ENCODE measurements at regions not wholly inside any gene's neighbourhood (a gene's known extent, or its start where the extent isn't known, plus 50 kb on each side); places are given as distances from the start of the nearest gene placed in this dataset.
A peak's percentile ranks its signal among the peaks of the same experiment; 100 is the strongest.

DNA sequence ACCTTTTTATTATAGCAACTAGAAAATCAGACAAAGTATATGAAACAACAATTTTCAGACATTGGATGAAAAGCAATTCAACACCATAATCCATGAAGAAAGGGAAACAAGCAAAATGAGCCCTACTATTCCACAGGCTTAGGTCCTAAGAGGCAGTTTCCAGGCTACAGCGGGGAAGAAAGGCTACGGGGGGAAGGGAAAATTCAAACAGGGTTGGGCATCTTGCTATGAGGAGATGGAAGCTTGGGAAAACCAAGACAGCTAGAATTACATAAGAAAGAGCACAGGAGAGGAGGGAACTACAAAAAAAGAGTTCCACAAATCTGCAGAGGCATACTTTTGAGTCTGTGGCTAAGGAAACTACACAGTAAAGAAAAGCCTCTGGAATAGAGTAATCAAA, 356.0 kb upstream of the CLEC14A start:
- no peaks in the 10 kb centered on the region for H4K20me1 ChIP-seq (ENCODE audit: insufficient read depth, low read length)
- DNase-seq (ENCODE audit: low spot score): no peak
- BruUV-seq (replicated peaks): no TSS peak
- no peaks in the 10 kb centered on the region for H3K79me2 ChIP-seq (ENCODE audit: insufficient read depth, low read depth, low read length)
- H3K4me1 ChIP-seq (ENCODE audit: insufficient read depth, low read length, poor library complexity, severe bottlenecking): no peaks in the 10 kb centered on the region
- no peaks in the 10 kb centered on the region for H3K36me3 ChIP-seq (ENCODE audit: insufficient read depth, low read length)
- TF ChIP-seq, protein P1, sequence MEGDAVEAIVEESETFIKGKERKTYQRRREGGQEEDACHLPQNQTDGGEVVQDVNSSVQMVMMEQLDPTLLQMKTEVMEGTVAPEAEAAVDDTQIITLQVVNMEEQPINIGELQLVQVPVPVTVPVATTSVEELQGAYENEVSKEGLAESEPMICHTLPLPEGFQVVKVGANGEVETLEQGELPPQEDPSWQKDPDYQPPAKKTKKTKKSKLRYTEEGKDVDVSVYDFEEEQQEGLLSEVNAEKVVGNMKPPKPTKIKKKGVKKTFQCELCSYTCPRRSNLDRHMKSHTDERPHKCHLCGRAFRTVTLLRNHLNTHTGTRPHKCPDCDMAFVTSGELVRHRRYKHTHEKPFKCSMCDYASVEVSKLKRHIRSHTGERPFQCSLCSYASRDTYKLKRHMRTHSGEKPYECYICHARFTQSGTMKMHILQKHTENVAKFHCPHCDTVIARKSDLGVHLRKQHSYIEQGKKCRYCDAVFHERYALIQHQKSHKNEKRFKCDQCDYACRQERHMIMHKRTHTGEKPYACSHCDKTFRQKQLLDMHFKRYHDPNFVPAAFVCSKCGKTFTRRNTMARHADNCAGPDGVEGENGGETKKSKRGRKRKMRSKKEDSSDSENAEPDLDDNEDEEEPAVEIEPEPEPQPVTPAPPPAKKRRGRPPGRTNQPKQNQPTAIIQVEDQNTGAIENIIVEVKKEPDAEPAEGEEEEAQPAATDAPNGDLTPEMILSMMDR (conservative IDR thresholded peaks at IDR 0.05; ENCODE audit: low read length): no peak
- TF ChIP-seq EZH2phosphoT487 (IDR thresholded peaks at IDR 0.05; ENCODE audit: borderline replicate concordance, low read depth, low read length): no peak
- intact Hi-C loops (cut with micrococcal nuclease; ENCODE audit: unreplicated experiment): loop anchor here (10.0 kb wide), 1 partner anchor 707 kb away; no protein-coding TSS in a partner anchor
- H3K9me2 ChIP-seq (ENCODE audit: insufficient read depth, low read length): no peaks in the 10 kb centered on the region; the same call in 1 of the 2 replicates
- CTCF ChIA-PET (ENCODE audit: unreplicated experiment): no interaction called here
- no peak overlapping the region for H3K4me3 ChIP-seq (ENCODE audit: low read depth, low read length, poor library complexity, severe bottlenecking)
- POLR2A ChIA-PET: interaction anchor here (0.6 kb wide), 1 partner anchor 801 kb away, joined by 3 read pairs; no protein-coding TSS in a partner anchor
- H2AFZ ChIP-seq (ENCODE audit: low read length): no peak overlapping the region
- 0 out of 2 replicates have a peak, but pooled peaks cover 4% of the 10 kb centered on the region for H3K9me3 ChIP-seq (ENCODE audit: low read length)
- no peak overlapping the region for H3K4me2 ChIP-seq (ENCODE audit: low read length)
- H3K27ac ChIP-seq (ENCODE audit: low read depth, low read length, poor library complexity, severe bottlenecking): no peak overlapping the region

DNA sequence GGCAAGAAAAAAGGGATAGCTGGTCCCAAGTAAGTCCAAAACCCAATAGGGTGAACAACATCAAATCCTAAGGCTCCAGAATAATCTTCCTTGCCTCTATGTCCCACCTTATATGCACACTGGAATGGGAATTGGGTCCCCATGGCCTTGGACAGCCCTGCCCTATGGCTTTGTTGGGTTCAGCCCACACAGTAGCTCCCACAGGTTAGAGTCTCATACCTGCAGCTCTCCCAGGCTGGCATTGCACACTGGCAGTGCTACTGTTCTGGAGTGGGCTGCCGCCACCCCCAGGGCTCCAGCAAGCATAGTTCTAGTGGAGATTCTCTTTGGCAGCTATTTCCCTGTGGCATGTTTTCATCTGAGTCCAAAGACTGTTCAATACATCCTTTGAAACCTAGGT, 352.4 kb upstream of the CLEC14A start:
- Histone ChIP-seq H3K4me3 (ENCODE audit: low read depth, low read length, poor library complexity, severe bottlenecking) (no peak overlapping the region), H3K4me1 (ENCODE audit: insufficient read depth, low read length, poor library complexity, severe bottlenecking) (no peaks in the 10 kb centered on the region), H3K79me2 (ENCODE audit: insufficient read depth, low read depth, low read length) (no peaks in the 10 kb centered on the region), H3K9me3 (ENCODE audit: low read length) (0 out of 2 replicates have a peak, but pooled peaks cover 4% of the 10 kb centered on the region), H3K27ac (ENCODE audit: low read depth, low read length, poor library complexity, severe bottlenecking) (no peak overlapping the region), H4K20me1 (ENCODE audit: insufficient read depth, low read length) (no peaks in the 10 kb centered on the region), H3K36me3 (ENCODE audit: insufficient read depth, low read length) (no peaks in the 10 kb centered on the region), H2AFZ (ENCODE audit: low read length) (no peak overlapping the region), H3K4me2 (ENCODE audit: low read length) (no peak overlapping the region), H3K9me2 (ENCODE audit: insufficient read depth, low read length) (no peaks in the 10 kb centered on the region)
- POLR2A ChIA-PET: no interaction called here
- DNase-seq (ENCODE audit: low spot score): no peak
- CTCF ChIA-PET (ENCODE audit: unreplicated experiment): no interaction called here
- TF ChIP-seq, protein P1 (conservative IDR thresholded peaks at IDR 0.05; ENCODE audit: low read length): no peak
- TF ChIP-seq EZH2phosphoT487 (IDR thresholded peaks at IDR 0.05; ENCODE audit: borderline replicate concordance, low read depth, low read length): no peak
- intact Hi-C loops (cut with micrococcal nuclease; ENCODE audit: unreplicated experiment): no loop called here
- BruUV-seq (replicated peaks): no TSS peak

DNA sequence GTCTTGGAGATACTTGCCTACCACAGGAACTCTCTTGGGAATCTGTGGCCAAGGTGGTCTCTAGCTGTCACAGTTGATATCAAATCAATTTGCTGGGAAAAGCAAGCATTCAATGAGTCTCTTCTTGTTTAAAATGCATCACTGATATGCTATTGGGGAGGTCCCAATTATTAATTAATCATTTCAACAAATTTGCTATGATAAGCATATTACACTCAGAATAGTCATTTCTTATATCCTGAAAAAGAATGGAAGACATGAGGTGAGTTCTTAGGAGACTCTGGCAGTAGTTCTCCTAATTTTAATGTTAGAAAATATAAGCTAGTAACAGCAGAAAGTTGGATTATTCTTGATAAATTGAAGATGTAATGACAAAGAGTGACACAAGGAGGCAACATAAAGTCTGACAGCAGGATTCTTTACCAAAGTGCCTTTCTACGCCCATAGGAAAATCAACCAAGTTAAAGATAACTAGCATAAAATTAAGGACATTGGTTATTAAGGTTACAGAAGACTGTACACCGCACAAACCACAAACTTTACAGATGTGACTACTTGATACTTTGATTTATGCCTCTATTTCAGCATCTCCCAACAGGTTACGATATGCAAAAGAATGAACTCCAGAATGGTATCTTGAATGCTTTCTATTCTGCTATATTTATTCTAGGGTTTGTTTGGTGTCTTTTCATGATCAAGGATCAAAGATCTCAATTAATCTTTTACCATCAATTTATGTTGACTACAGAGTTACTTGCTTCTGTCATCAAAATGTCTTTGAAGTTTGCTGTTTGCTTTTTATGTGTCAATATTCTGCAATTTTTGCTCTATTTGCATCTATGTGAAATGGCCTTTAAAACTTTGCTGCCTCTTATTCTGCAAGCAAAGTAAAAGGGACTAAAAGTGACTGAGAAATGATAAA, 349.6 kb upstream of the CLEC14A start:
- DNase-seq (ENCODE audit: low spot score): no peak
- H3K4me2 ChIP-seq (ENCODE audit: low read length): no peak overlapping the region
- no peak overlapping the region for H3K4me3 ChIP-seq (ENCODE audit: low read depth, low read length, poor library complexity, severe bottlenecking)
- H3K9me3 ChIP-seq (ENCODE audit: low read length): 0 out of 2 replicates have a peak, but pooled peaks cover 3% of the 10 kb centered on the region
- no peaks in the 10 kb centered on the region for H3K9me2 ChIP-seq (ENCODE audit: insufficient read depth, low read length)
- intact Hi-C loops (cut with micrococcal nuclease; ENCODE audit: unreplicated experiment): no loop called here
- no peaks in the 10 kb centered on the region for H3K36me3 ChIP-seq (ENCODE audit: insufficient read depth, low read length)
- ChIA-PET POLR2A (interaction anchor here (0.6 kb wide), 1 partner anchor 136 kb away, joined by 3 read pairs; no protein-coding TSS in a partner anchor), CTCF (ENCODE audit: unreplicated experiment) (no interaction called here)
- H3K79me2 ChIP-seq (ENCODE audit: insufficient read depth, low read depth, low read length): no peaks in the 10 kb centered on the region
- no peak overlapping the region for H3K27ac ChIP-seq (ENCODE audit: low read depth, low read length, poor library complexity, severe bottlenecking)
- TF ChIP-seq, protein P1 (conservative IDR thresholded peaks at IDR 0.05; ENCODE audit: low read length): peak; percentile 36; the same call in 1 of the 2 replicates
- TF ChIP-seq EZH2phosphoT487 (IDR thresholded peaks at IDR 0.05; ENCODE audit: borderline replicate concordance, low read depth, low read length): no peak
- H2AFZ ChIP-seq (ENCODE audit: low read length): no peak overlapping the region
- no TSS peak for BruUV-seq (replicated peaks)
- H4K20me1 ChIP-seq (ENCODE audit: insufficient read depth, low read length): no peaks in the 10 kb centered on the region
- H3K4me1 ChIP-seq (ENCODE audit: insufficient read depth, low read length, poor library complexity, severe bottlenecking): no peaks in the 10 kb centered on the region

All from OCI-LY7 (cell line).